RWPE2 (cell line): ENCODE measurements at regions not wholly inside any gene's neighbourhood (a gene's known extent, or its start where the extent isn't known, plus 50 kb on each side); places are given as distances from the start of the nearest gene placed in this dataset.
A peak's percentile ranks its signal among the peaks of the same experiment; 100 is the strongest.

Experiments used
- ATAC-seq: fragments of 200-7000 bp; cut with Tn5 transposase; 3 replicates; pipeline ENCODE4 v1.9.1; 2021; ENCODE audit warnings: low read depth
- DNase-seq: peaks from one replicate; pipeline ENCODE4 v3.0.0-alpha.2; 2020; ENCODE audit warnings: low spot score
- H3K27ac ChIP-seq: fragments of 450-650 bp; 2 replicates; pipeline ENCODE4 v1.5.1; 2017; ENCODE audit warnings: mild to moderate bottlenecking; ENCODE audit not compliant: poor library complexity, severe bottlenecking
- H3K27me3 ChIP-seq: fragments of 250-450 bp; sonication (Bioruptor Pico); 2 replicates; pipeline ENCODE4 v1.5.1; 2021; ENCODE audit warnings: mild to moderate bottlenecking, moderate library complexity; ENCODE audit not compliant: insufficient read depth, poor library complexity, severe bottlenecking
- H3K36me3 ChIP-seq: fragments of 250-450 bp; sonication (Bioruptor Pico); 2 replicates; pipeline ENCODE4 v1.5.1; 2020; ENCODE audit warnings: low read depth, mild to moderate bottlenecking, moderate library complexity
- H3K4me1 ChIP-seq: fragments of 250-450 bp; sonication (Bioruptor Pico); 2 replicates; pipeline ENCODE4 v1.5.1; 2021; ENCODE audit warnings: mild to moderate bottlenecking, moderate library complexity; ENCODE audit not compliant: insufficient read depth, poor library complexity, severe bottlenecking
- H3K4me3 ChIP-seq: fragments of 250-450 bp; sonication (Bioruptor Pico); 2 replicates; pipeline ENCODE4 v1.5.1; 2021; ENCODE audit warnings: mild to moderate bottlenecking, moderate library complexity; ENCODE audit not compliant: severe bottlenecking
- H3K9me3 ChIP-seq: fragments of 250-450 bp; sonication (Bioruptor Pico); 2 replicates; pipeline ENCODE4 v1.5.1; 2021; ENCODE audit warnings: mild to moderate bottlenecking, moderate library complexity; ENCODE audit not compliant: severe bottlenecking
- CTCF ChIP-seq: fragments of 450-650 bp; IDR thresholded peaks from one replicate; pipeline ENCODE4 v1.5.1; 2017; ENCODE audit warnings: mild to moderate bottlenecking, moderate library complexity; ENCODE audit not compliant: poor library complexity, severe bottlenecking

- ATAC-seq, result peak; percentile 60; the same call in 1 of the 3 replicates
- Histone ChIP-seq H3K27ac (no peak overlapping the region), H3K9me3 (no peaks in the 10 kb centered on the region), H3K27me3 (no peaks in the 10 kb centered on the region), H3K4me3 (no peak overlapping the region), H3K36me3 (no peaks in the 10 kb centered on the region), H3K4me1 (peaks cover 7% of the 10 kb centered on the region)
- TF ChIP-seq CTCF, result no peak
- DNase-seq, result no peak
These were observed 330.6 kb upstream of the MARCKS start for GRCh38 chr6:113526553-113526952.

- Histone ChIP-seq H3K9me3 (no peaks in the 10 kb centered on the region), H3K4me1 (peaks cover 7% of the 10 kb centered on the region), H3K4me3 (no peak overlapping the region), H3K27me3 (no peaks in the 10 kb centered on the region), H3K36me3 (no peaks in the 10 kb centered on the region), H3K27ac (no peak overlapping the region)
- ATAC-seq (no peak), DNase-seq (no peak)
- TF ChIP-seq CTCF, result no peak
These were observed 330.1 kb upstream of the MARCKS start for GRCh38 chr6:113526995-113527394.

GRCh38 chr6:113528111-113528510 is 329.0 kb upstream of the MARCKS start:
- no peak for TF ChIP-seq CTCF
- no peak for ATAC-seq
- H3K9me3 ChIP-seq, result no peaks in the 10 kb centered on the region
- no peaks in the 10 kb centered on the region for H3K36me3 ChIP-seq
- no peak overlapping the region for H3K27ac ChIP-seq
- DNase-seq, result no peak
- H3K27me3 ChIP-seq, result no peaks in the 10 kb centered on the region
- no peak overlapping the region for H3K4me3 ChIP-seq
- peaks cover 7% of the 10 kb centered on the region for H3K4me1 ChIP-seq

GRCh38 chr6:113529196-113529595 is 327.9 kb upstream of the MARCKS start:
- Histone ChIP-seq H3K4me1 (peaks cover 7% of the 10 kb centered on the region), H3K4me3 (no peak overlapping the region), H3K27ac (no peak overlapping the region), H3K27me3 (no peaks in the 10 kb centered on the region), H3K9me3 (no peaks in the 10 kb centered on the region), H3K36me3 (no peaks in the 10 kb centered on the region)
- ATAC-seq (peak; percentile 58; the same call in 2 of the 3 replicates), DNase-seq (no peak)
- TF ChIP-seq CTCF, result no peak

- H3K9me3 ChIP-seq, result no peaks in the 10 kb centered on the region
- H3K27me3 ChIP-seq, result no peaks in the 10 kb centered on the region
- DNase-seq (no peak), ATAC-seq (no peak)
- H3K36me3 ChIP-seq, result no peaks in the 10 kb centered on the region
- peaks cover 7% of the 10 kb centered on the region for H3K4me1 ChIP-seq
- no peak for TF ChIP-seq CTCF
- H3K4me3 ChIP-seq, result no peak overlapping the region
- H3K27ac ChIP-seq, result no peak overlapping the region
These were observed 327.3 kb upstream of the MARCKS start for GRCh38 chr6:113529879-113530278.
